IPS-NIHi7 (cell line): ENCODE measurements at regions not wholly inside any gene's neighbourhood (a gene's known extent, or its start where the extent isn't known, plus 50 kb on each side); places are given as distances from the start of the nearest gene placed in this dataset.

ENCODE experiments used
- DNase-seq: peaks from one replicate; pipeline ENCODE4 v3.0.0; 2012; ENCODE audit warnings: mixed read lengths; ENCODE audit errors: extremely low spot score

GRCh38 chr1:115233598-115233997 is 104.5 kb downstream of the NGF start:
- DNase-seq = no peak

GRCh38 chr1:115230281-115230680 is 107.8 kb downstream of the NGF start:
- DNase-seq = no peak

GRCh38 chr1:115229016-115229415 is 109.0 kb downstream of the NGF start:
- no peak for DNase-seq

- DNase-seq = no peak
These were observed 109.9 kb downstream of the NGF start for GRCh38 chr1:115228191-115228590.

GRCh38 chr1:115227346-115228082 is 110.5 kb downstream of the NGF start:
- no peak for DNase-seq

GRCh38 chr1:115225993-115226685 is 111.9 kb downstream of the NGF start:
- no peak for DNase-seq

- DNase-seq = no peak
These were observed 113.4 kb downstream of the NGF start for GRCh38 chr1:115224636-115225035.

- no peak for DNase-seq
These were observed 115.2 kb downstream of the NGF start for GRCh38 chr1:115222616-115223402.

- DNase-seq = no peak
These were observed 117.4 kb downstream of the NGF start for GRCh38 chr1:115220340-115221270.

GRCh38 chr1:115219927-115220326 is 118.1 kb downstream of the NGF start:
- no peak for DNase-seq

GRCh38 chr1:115218699-115219098 is 119.3 kb downstream of the NGF start:
- no peak for DNase-seq

GRCh38 chr1:115218034-115218405 is 120.0 kb downstream of the NGF start:
- DNase-seq = no peak

- DNase-seq = no peak
These were observed 120.7 kb downstream of the NGF start for GRCh38 chr1:115217150-115218033.

- DNase-seq = no peak
These were observed 122.1 kb downstream of the NGF start for GRCh38 chr1:115215703-115216521.

- no peak for DNase-seq
These were observed 122.9 kb downstream of the NGF start for GRCh38 chr1:115215110-115215509.

GRCh38 chr1:115214098-115214497 is 124.0 kb downstream of the NGF start:
- DNase-seq = no peak

- DNase-seq = no peak
These were observed 123.8 kb upstream of the TSPAN2 start for GRCh38 chr1:115213130-115213529.

- no peak for DNase-seq
These were observed 121.9 kb upstream of the TSPAN2 start for GRCh38 chr1:115211071-115211745.

GRCh38 chr1:115210302-115210711 is 121.0 kb upstream of the TSPAN2 start:
- DNase-seq = no peak
